ENCODE measurements at regions not wholly inside any gene's neighbourhood (a gene's known extent, or its start where the extent isn't known, plus 50 kb on each side); places are given as distances from the start of the nearest gene placed in this dataset.

- Histone ChIP-seq H3K9me3 (ENCODE audit: control insufficient read depth, low read length) (no peaks in the 10 kb centered on the region), H3K4me3 (ENCODE audit: low read depth, low read length) (no peak overlapping the region), H3K27me3 (ENCODE audit: control insufficient read depth, insufficient read depth, low read length) (no peaks in the 10 kb centered on the region), H3K4me2 (ENCODE audit: low read length) (no peak overlapping the region), H3K27ac (no peak overlapping the region), H3K36me3 (ENCODE audit: control insufficient read depth, insufficient read depth, low read length) (no peaks in the 10 kb centered on the region), H2AFZ (no peak overlapping the region), H3K9ac (no peak overlapping the region), H3K4me1 (no peaks in the 10 kb centered on the region), H3K79me2 (no peaks in the 10 kb centered on the region)
- no peak for TF ChIP-seq CTCF (IDR thresholded peaks at IDR 0.05)
These were observed 635.0 kb downstream of the DCDC2C start for GRCh38 chr2:4338345-4338744.

GRCh38 chr2:4340536-4340935 is 637.2 kb downstream of the DCDC2C start:
- Histone ChIP-seq H3K4me3 (ENCODE audit: low read depth, low read length) (no peak overlapping the region), H3K36me3 (ENCODE audit: control insufficient read depth, insufficient read depth, low read length) (no peaks in the 10 kb centered on the region)
- no peak for TF ChIP-seq CTCF (IDR thresholded peaks at IDR 0.05)

GRCh38 chr2:4346628-4347027 is 643.3 kb downstream of the DCDC2C start:
- Histone ChIP-seq H3K27ac (no peak overlapping the region), H3K4me3 (ENCODE audit: low read depth, low read length) (no peak overlapping the region), H3K4me2 (ENCODE audit: low read length) (no peak overlapping the region), H3K9ac (no peak overlapping the region), H3K79me2 (no peaks in the 10 kb centered on the region), H3K4me1 (no peaks in the 10 kb centered on the region), H2AFZ (no peak overlapping the region), H3K9me3 (ENCODE audit: control insufficient read depth, low read length) (no peaks in the 10 kb centered on the region), H3K36me3 (ENCODE audit: control insufficient read depth, insufficient read depth, low read length) (no peaks in the 10 kb centered on the region), H3K27me3 (ENCODE audit: control insufficient read depth, insufficient read depth, low read length) (no peaks in the 10 kb centered on the region)
- TF ChIP-seq CTCF (IDR thresholded peaks at IDR 0.05) = no peak

More at GRCh38 chr2:4340536-4340935, 637.2 kb downstream of the DCDC2C start:
- no peaks in the 10 kb centered on the region for H3K27me3 ChIP-seq (ENCODE audit: control insufficient read depth, insufficient read depth, low read length)
- no peak overlapping the region for H3K27ac ChIP-seq
- no peak overlapping the region for H3K4me2 ChIP-seq (ENCODE audit: low read length)
- H2AFZ ChIP-seq = no peak overlapping the region
- H3K79me2 ChIP-seq = no peaks in the 10 kb centered on the region
- no peaks in the 10 kb centered on the region for H3K9me3 ChIP-seq (ENCODE audit: control insufficient read depth, low read length)
- no peak overlapping the region for H3K9ac ChIP-seq
- H3K4me1 ChIP-seq = no peaks in the 10 kb centered on the region

DNA sequence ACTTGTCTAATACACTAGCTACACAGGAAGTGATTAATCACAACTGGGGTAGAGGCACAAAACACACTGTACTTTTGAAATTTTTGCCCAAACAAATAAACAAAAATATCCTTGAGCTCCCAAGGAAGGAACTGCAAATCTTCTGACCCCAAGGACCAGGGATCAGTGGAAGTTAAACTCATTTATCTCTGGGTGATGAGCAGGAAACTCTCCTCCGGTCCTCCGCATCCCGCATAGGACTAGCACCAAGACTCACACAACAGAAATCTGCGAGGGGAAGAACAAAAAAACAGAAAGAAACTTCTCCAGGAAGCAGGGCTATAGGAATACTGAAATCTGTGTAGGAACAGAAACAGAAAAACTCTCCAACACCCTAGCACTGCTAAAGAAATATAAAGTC is 650.3 kb downstream of the DCDC2C start:
- H3K4me1 ChIP-seq = no peaks in the 10 kb centered on the region
- no peak overlapping the region for H3K27ac ChIP-seq
- no peaks in the 10 kb centered on the region for H3K79me2 ChIP-seq
- no peak for TF ChIP-seq CTCF (IDR thresholded peaks at IDR 0.05)
- no peak overlapping the region for H2AFZ ChIP-seq
- H3K9ac ChIP-seq = no peak overlapping the region
- H3K27me3 ChIP-seq (ENCODE audit: control insufficient read depth, insufficient read depth, low read length) = no peaks in the 10 kb centered on the region
- no peaks in the 10 kb centered on the region for H3K36me3 ChIP-seq (ENCODE audit: control insufficient read depth, insufficient read depth, low read length)
- no peaks in the 10 kb centered on the region for H3K9me3 ChIP-seq (ENCODE audit: control insufficient read depth, low read length)
- no peak overlapping the region for H3K4me3 ChIP-seq (ENCODE audit: low read depth, low read length)
- no peak overlapping the region for H3K4me2 ChIP-seq (ENCODE audit: low read length)

DNA sequence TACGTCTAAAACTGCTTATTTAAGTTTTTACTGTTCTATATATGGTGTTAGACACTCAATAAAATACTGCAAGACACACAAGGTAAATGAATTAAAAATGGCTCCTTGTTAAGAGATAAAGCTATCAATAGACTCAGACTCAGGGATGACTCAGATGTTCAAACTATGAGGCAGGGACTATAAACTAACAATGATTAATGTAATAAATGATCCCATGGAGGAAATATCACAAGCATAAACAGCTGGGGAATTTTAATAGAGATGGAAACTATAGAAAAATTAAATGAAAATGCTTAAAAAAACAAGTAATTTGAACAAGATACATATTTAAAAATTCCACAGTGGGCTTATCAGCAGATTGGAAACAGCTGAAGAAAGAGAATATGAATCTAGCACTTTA is 650.8 kb downstream of the DCDC2C start:
- no peaks in the 10 kb centered on the region for H3K79me2 ChIP-seq
- H3K27me3 ChIP-seq (ENCODE audit: control insufficient read depth, insufficient read depth, low read length) = no peaks in the 10 kb centered on the region
- no peak overlapping the region for H3K4me3 ChIP-seq (ENCODE audit: low read depth, low read length)
- H2AFZ ChIP-seq = no peak overlapping the region
- no peak overlapping the region for H3K27ac ChIP-seq
- TF ChIP-seq CTCF (IDR thresholded peaks at IDR 0.05) = no peak
- H3K36me3 ChIP-seq (ENCODE audit: control insufficient read depth, insufficient read depth, low read length) = no peaks in the 10 kb centered on the region
- no peak overlapping the region for H3K9ac ChIP-seq
- no peaks in the 10 kb centered on the region for H3K9me3 ChIP-seq (ENCODE audit: control insufficient read depth, low read length)
- H3K4me1 ChIP-seq = no peaks in the 10 kb centered on the region
- no peak overlapping the region for H3K4me2 ChIP-seq (ENCODE audit: low read length)

Measured in parathyroid adenoma (tissue), 2 donors.